ENCODE measurements at regions not wholly inside any gene's neighbourhood (a gene's known extent, or its start where the extent isn't known, plus 50 kb on each side); places are given as distances from the start of the nearest gene placed in this dataset.

GRCh38 chr21:38741092-38741949 lies 64.4 kb upstream of the ETS2 start:
- no peak for DNase-seq (ENCODE audit: low read depth)

DNA sequence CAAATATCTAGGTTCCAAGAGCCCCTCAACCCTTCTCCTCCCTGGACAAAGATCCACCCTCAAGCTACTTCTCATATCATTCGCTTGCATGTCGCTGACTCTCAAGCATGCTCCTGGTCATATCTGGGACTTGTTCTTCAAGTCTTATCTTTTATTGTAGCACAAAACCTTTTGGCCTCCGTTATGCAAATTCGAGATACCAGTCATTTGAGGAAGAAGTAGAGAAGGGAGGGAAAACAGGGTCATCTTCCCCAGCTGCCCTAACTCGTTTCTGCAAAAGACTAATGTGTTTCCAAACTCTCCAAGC lies 63.8 kb upstream of the ETS2 start:
- no peak for DNase-seq (ENCODE audit: low read depth)

DNA sequence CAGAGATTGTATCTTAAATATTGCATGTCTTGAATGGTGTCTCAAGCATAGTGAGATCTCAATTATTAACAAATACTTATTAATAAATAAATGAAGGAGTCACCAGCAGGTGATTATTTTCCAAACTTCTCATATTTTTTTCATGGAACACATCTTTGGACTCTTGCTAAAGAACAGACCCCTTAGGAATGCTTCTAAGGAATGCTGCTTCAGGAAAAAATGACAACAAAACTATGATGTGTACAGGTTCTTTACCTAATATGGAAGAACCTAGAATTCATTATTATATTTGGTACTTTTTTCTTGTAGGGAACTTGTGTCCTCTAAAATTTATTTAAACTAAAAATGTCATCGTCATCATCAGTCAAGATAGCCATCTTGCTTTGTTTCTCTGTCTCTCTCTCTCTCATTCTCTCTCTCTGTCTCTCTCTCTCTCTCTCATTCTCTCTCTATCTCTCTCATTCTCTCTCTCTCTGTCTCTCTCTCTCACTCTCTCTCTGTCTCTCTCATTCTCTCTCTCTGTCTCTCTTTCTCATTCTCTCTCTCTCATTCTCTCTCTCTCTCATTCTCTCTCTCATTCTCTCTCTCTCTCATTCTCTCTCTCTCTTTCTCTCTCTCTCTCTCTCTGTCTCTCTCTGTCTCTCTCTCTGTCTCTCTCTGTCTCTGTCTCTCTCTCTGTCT lies 63.0 kb upstream of the ETS2 start:
- no peak for DNase-seq (ENCODE audit: low read depth)

DNA sequence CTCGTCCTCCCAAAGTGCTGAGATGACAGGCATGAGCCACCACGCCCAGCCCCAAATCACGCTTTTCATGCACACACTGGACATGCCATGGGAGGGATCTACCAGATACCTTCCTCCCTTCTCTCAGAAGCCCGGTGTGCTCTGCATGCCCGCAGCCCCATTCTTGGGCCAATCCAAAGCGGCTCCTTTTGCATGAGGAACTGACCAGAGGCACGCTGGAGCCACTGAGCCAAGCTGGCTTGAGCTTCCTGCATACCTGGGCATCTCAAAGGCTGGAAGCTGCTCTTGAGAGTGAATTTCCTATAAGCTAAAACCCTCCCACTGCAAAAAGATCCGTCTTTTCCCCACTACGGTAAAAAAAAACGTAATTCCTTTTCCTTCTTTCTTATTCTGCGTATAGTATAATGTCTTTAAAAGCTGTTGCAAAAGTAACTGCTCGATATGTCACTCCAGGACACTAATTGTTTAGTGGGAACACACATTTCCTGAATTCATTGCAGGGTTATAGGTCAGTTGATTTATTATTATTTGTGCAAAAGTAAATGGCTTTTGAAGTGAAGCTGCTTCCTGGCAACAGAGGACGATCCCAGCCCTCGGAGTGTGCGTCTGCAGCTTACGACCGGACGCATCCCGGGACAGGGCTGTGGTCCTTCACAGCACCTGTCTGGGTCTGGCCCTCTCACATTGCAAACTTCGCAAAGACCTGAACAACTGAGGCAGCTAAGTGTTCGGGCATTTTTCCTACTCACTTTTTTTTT lies 61.8 kb upstream of the ETS2 start:
- DNase-seq (ENCODE audit: low read depth), result no peak

GRCh38 chr21:38744861-38745260 lies 60.9 kb upstream of the ETS2 start:
- no peak for DNase-seq (ENCODE audit: low read depth)

DNA sequence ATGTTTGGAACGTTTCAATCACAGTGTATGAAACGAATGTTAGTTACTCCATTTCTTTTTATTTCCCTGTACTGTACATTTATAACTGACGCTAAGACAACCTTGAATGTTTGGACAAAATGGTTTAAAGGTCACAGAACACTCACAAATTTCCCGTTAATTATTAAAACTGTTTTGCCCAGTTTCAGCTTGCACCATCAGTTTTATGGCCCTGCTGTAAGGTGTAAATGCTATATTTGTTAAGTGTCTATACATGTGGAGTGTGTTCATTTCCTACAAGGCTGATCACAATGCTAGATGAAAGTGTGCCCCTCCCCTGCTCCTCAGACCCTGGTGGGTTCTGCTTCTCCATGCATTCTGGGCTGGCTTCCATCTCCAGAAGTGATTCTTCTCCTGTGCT lies 57.9 kb upstream of the ETS2 start:
- no peak for DNase-seq (ENCODE audit: low read depth)

DNA sequence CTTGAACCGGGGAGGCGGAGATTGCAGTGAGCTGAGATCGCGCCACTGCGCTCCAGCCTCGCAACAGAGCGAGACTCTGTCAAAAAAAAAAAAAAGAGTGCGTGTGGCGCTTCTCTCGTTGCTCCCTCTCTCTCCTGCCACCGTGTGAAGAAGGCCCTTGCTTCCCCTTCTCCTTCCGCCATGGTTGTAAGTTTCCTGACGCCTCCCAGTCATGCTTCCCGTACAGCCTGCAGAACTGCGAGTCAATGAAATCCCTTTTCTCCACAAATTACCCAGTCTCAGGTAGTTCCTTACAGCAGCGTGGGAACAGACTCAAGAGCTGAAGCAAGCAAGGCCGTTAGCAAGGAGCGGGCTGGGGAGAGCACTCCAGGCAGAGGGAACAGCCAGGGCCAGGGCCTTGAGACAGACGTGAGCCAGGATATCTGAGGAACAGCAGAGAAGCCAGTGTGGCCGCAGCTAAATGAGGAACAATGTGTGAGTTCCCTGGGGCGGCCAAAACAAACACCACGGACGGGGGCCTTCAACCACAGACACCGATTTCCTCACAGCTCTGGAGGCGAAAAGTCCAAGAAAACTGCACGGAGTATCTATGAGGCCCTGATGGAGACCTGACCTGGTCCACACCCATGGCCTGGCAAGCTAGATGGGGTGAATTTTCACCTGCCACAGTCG lies 54.2 kb upstream of the ETS2 start:
- DNase-seq (ENCODE audit: low read depth), result no peak

DNA sequence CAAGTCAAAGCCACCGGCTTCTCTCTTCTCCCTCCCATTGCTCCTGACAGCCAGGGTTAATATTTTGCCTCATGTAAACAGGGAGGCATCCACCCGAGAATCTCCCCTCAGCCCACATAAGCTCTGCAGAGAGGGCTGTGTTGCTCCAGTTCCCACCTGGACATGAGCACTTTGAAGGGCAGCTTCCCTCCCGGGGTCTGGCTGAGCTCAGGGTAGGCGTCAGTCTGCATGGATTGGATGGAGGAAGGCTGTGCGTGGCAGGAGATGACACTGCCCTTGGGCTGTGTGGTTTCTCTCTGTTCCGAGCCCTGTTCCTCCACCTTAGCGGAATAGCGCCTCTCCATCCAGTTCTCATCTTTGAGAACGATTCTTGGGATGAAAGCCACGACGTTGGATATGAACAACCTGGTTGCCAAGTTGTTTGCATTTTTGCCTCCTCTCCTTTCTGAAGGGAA lies 53.7 kb upstream of the ETS2 start:
- no peak for DNase-seq (ENCODE audit: low read depth)

GRCh38 chr21:38753114-38753513 lies 52.6 kb upstream of the ETS2 start:
- DNase-seq (ENCODE audit: low read depth), result no peak

DNA sequence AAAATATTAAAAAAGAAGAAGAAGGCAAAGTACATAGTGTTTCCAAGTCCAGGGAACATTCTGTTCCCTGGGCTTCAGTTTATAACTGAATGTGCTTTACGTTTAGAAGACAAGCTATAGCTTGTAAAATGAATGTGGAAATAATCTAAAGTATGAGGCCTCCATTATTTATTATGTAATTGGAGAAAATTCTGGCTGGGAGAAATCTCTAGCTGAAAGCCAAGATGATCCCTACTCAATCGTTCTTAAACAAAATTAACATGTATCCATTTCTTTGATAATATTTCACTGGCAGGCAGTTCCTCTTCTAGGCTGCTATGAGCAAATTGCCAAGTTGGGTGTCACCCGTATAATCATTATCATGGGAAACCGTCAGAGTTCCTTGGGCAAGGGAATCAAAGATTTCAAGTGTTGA lies 52.2 kb upstream of the ETS2 start:
- no peak for DNase-seq (ENCODE audit: low read depth)

All from activated T-helper 1 cell treated with Interleukin-2 at 50 U/mL for 16 hours (primary cell).